ENCODE measurements at regions not wholly inside any gene's neighbourhood (a gene's known extent, or its start where the extent isn't known, plus 50 kb on each side); places are given as distances from the start of the nearest gene placed in this dataset.

DNA sequence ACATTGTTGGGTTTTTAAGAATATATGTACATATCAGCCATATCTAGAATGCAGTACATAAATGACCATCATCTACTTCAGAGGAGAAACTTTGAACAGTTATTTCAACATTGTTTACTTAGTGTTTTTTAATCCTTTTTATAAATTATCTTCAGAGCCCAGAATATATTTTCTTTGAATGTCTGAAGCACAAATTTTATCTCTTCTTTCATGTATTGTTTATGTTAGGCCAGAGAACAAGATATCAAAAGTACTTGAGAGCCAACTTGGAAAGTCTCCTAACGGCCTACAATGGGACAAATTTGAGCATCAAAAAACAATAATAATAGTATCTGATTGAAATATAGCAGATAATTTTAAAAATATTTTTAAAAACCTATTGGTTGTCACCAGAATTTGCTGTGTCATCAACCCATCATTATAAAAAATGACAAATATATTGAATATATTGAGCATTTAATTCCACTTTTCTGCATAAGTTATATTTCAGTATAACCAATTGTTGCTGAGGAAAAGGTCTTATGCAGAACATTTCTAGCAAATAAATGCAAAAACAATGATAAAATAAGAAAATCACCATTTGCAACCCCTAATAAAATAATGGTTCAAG, 67.5 kb upstream of the CCNG1 start:
- DNase-seq, result no peak

DNA sequence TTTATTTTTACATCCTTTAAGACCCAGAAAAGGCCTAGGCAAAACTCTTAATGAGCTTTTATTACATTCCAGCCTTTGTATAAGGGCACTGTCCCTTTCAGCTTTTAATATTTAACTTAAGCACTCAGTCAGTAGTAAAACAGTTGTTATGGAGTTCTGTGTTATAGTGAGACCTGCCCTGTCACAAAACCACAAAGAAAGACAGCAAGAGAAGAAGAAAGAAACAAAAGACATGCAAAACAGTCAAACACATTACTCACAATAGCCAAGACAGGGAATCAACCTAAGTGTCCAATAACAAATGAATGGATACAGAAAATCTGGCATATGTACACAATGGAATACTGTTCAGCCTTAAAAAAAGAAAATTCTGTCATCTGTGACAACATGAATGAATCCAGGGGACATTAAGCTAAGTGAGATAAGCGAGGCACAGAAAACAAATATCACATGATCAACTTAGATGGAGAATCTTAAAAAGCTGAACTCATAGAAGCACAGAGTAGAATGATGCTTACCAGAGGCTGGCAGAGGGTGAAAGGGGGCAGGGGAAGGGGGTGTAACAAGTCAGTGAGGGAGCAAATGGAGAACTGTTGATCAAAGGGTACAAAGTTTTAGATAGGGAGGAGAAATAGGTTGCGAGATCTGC, 63.8 kb upstream of the CCNG1 start:
- DNase-seq, result no peak

DNA sequence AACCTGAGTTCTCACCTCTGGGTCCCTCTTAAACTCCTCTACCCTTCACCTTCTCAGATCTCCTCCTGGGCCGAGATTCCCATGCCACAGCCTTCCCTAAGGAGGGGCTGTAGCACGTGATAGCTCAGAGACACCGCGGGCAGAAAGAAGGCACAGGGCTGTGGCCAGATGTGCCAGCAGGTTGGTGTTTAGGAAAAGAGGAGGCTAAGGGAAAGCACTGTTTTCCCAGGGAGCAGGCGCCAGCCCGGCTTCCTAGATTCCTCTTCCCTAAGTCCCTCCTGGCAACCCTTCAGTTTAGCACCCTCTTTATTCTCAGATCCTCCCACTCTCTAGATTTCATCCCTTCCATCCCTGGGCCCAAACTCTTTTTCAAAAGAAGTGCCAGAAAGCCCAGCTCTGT, 59.4 kb upstream of the CCNG1 start:
- DNase-seq, result no peak

DNA sequence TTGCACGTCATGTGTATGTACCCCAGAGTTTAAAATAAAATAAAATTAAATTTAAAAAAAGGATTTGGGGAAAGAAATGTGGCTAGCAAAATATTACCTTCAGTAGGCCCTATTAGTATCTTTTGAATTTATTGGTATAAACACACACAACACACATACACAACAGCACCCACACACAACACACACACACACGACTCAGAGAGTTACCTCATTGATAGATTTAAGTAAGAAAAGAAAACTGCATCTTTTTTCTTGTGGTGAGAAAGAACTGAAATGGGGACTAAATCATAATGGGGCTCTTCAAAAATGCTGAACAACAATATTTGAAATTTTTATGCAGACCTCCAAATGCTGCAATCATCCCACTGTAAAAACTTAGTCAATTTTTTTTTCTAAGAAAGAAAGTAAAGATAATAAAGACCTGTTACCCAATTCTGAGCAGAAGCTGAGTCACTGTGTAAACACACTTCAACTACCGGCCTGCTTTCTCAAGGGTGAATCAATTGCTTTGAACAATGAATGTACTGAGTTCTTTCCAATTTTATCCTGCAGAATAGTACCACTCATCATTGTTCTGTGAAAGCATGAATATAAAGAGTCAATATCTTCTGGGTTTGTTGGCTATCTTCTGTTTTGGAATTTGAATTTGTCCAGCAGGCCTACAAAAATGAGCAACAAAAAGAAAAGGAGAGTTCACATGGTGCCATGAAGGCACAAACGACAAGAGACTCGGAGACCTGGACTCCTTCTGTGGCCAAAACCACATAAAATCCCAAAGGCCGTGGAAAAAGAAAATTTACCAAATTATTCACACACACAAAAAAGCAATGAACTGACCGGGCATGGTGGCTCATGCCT, 57.9 kb upstream of the CCNG1 start:
- no peak for DNase-seq

DNA sequence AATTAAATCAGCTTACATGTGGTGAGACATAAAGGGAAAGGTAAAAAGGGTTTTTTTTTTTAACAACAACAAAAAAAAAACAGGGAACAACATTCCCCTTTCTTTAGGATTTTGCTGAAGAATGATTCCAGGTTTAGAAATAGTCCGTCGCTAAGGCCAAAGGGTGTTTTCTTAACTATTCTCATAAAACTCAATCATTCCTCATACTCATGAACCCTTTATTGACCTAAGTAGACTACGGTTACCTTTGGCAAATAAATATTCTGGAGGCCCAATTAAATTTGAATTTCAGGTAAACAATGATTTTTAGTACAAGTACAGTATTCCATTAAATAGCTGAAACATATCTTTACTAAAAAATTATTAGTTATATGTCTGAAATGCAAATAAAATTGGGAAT, 55.6 kb upstream of the CCNG1 start:
- no peak for DNase-seq

DNA sequence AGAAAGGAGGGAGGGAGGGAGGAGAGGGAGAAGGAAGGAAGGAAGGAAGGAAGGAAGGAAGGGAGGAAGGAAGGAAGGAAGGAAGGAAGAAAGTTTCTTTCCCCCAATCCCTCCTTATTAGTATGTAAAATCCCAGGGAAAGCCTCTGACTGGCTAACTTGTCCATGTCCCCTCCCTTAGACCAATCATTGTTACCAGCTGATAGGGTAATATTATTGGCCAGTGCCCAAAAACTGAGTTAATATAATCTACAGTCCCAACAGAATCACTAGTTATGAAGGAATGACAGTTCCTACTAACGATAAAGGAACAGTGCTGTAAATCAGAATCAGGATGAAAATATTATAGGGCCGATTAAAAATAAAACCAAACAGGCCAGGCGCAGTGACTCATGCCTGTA, 53.6 kb upstream of the CCNG1 start:
- no peak for DNase-seq

DNA sequence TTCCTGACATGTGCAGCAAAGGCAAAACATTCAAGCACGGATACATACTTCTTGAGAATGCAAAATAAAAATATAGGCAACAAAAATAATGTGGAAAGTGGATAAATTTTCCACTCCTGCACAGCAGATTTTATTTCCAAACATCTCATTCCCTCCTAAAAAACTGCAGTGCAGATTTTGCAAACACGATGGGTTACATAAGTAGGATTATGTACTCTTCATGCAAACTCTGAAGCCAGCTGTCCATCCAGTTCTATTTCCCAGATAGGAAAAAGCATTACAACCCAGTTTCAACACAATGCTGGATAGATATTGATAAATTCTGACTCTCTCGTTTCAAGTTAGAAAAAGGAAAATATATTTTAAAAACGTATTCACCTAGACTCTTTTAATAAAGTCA, 52.7 kb upstream of the CCNG1 start:
- DNase-seq, result no peak

DNA sequence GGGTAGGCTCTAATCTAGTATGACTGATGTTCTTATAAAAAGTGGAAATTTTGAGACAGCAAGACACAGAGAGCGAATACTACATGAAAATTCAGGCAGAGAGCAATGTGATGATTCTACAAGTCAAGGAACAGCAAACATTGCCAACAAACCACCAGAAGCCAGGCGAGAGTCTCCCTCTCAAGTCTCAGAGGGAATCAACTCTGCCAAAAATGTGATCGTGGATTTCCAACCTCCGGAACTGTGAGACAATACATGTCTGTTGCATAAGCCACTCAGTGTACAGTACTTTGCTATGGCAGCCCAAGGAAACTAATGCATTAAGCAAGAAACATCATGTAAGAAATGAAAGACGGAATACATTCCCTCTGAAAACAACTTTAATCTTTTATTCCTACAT, 52.1 kb upstream of the CCNG1 start:
- no peak for DNase-seq

DNA sequence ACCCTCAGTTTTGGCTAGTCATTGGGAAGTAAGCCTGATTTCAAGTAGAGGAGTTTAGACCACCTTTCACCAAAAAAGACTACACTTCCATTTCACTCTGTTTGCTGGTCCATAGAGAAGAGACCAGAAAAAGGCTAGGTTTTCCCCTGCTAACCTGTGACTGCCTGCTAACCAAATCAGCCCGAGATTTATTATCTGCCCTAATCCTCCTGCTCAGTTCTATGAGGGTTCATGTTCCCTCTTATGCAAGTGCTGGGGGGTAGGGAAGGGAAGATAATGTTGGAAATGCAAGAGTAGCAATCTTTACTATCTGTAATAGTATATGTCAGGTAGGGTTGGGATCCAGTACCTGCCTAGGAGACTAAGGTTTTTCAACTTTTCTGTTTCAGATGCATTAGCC, 51.6 kb upstream of the CCNG1 start:
- DNase-seq, result no peak

DNA sequence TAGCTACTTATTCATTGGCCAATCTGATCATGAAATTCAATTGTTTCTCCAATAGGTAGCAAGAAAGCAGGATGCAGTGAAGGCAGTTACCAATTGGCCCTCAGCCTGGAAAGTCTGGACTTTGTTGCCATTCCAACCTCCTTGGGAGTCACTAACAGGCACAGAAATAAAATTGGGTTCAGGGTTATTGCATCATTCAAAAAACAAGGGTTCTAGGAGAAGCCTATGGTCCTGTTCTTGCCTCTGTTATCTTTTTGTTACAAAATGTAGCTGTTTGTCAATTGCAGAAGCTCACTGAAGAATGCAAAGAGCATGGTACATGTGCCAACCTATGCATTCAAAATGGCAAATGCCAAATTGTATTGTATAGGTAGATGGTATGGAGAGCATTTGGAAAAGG, 51.0 kb upstream of the CCNG1 start:
- DNase-seq, result no peak

DNA sequence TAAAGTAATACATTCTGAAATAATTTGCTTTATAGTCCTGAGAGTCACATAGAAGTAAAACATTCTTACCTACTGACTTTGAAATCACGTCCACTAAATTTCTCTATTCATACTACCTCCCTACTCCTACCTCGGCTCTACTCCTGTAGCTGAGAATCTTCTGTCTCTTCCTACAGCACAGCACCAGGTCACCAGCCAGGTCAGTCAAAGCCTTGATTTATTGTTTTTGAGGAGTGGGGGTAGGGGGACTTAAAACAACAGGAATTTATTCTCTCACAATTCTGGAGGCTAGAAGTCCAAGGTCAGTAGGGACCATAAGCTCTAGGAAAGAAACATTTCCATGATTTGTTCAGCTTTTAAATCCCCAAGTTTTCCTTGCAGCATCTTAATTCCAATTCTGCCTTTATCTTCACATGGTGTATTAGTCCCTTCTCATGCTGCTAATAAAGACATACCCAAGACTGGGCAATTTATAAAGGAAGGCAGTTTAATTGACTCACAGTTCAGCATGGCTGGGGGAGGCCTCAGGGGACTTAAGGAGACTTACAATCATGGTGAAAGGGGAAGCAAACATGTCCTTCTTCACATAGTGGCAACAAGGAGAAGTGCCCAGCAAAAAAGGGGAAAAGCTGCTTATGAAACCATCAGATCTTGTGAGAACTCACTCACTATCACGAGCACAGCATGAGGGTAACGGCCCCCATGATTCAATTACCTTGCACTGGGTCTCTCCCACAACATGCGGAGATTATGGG, 49.6 kb upstream of the CCNG1 start:
- no peak for DNase-seq
